Brain microvascular endothelial cell (primary cell): ENCODE measurements at regions not wholly inside any gene's neighbourhood (a gene's known extent, or its start where the extent isn't known, plus 50 kb on each side); places are given as distances from the start of the nearest gene placed in this dataset.

Source experiments
- DNase-seq: peaks from one replicate; pipeline ENCODE4 v3.0.0-alpha.2; 2020
- H3K27ac ChIP-seq: fragments of 250-450 bp; sonication (Bioruptor Pico); 2 replicates; pipeline ENCODE4 v1.5.1; 2020; ENCODE audit warnings: mild to moderate bottlenecking, moderate library complexity
- H3K27me3 ChIP-seq: fragments of 250-450 bp; sonication (Bioruptor Pico); replicated peaks from 2 replicates; pipeline ENCODE4 v1.5.1; 2020; ENCODE audit warnings: mild to moderate bottlenecking
- H3K36me3 ChIP-seq: fragments of 250-450 bp; sonication (Bioruptor Pico); replicated peaks from 2 replicates; pipeline ENCODE4 v1.5.1; 2020; ENCODE audit warnings: mild to moderate bottlenecking
- H3K4me3 ChIP-seq: 2 replicates; pipeline ENCODE4 v1.5.1; 2011; ENCODE audit warnings: low read depth, mild to moderate bottlenecking, control low read depth, low read length, moderate library complexity
- CTCF ChIP-seq: IDR thresholded peaks from 2 replicates; pipeline ENCODE4 v1.5.1; 2011; ENCODE audit warnings: low read depth, mild to moderate bottlenecking, moderate library complexity, low read length, control low read depth, inconsistent platforms; ENCODE audit errors: missing control alignments
- in situ Hi-C: cut with HindIII; loops from 2 replicates; pipeline ENCODE4 v1.10.0; 2017; ENCODE audit warnings: low sequenced_read_pairs, low pct_ligation_motif_present

GRCh38 chr3:72093992-72094334 is 309.0 kb upstream of the PROK2 start:
- no peak for DNase-seq
- H3K27ac ChIP-seq = no peak overlapping the region
- TF ChIP-seq CTCF = no peak
- in situ Hi-C loops = no loop called here
- no peaks in the 10 kb centered on the region for H3K36me3 ChIP-seq
- H3K27me3 ChIP-seq = peaks cover 9% of the 10 kb centered on the region
- H3K4me3 ChIP-seq = no peak overlapping the region

DNA sequence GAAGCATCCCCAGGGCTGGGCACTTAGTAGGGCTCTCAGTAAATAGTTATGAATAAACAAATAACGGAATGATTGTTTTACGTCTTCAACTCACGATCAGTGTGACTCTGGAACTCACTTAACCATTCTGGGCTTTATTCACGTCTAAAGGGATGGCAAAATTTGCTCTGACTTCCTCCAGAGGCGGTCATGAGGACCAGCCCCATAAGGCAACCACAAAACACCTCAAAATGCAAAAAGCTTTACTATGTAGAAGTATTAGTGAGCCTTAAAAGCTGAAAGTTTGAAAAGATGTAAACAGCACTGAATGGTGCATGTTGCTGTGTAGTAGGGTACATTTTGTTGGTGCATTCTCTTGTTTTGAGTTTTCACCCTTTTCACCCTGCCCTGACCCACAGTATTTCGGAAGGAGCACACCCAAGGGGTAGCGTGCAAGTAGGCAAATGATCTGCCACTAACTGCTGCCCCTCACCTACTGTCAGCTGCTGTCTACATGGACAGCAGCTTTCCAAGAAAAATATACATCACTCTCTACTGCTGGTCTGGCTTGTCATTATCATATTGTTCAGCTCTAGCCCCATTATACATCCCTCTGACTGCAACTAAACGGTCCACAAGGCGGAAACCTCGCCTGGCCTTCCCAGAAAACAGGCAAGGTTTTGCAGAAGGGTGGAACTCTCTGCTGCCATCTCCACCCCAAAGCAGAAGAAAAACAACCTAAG is 308.5 kb upstream of the PROK2 start:
- Histone ChIP-seq H3K27me3 (peaks cover 8% of the 10 kb centered on the region), H3K4me3 (no peak overlapping the region), H3K27ac (no peak overlapping the region), H3K36me3 (no peaks in the 10 kb centered on the region)
- TF ChIP-seq CTCF = no peak
- no peak for DNase-seq
- in situ Hi-C loops = no loop called here

GRCh38 chr3:72092778-72093177 is 307.8 kb upstream of the PROK2 start:
- no peak for DNase-seq
- no peaks in the 10 kb centered on the region for H3K36me3 ChIP-seq
- in situ Hi-C loops = no loop called here
- no peak overlapping the region for H3K27ac ChIP-seq
- peaks cover 8% of the 10 kb centered on the region for H3K27me3 ChIP-seq
- no peak overlapping the region for H3K4me3 ChIP-seq
- no peak for TF ChIP-seq CTCF

DNA sequence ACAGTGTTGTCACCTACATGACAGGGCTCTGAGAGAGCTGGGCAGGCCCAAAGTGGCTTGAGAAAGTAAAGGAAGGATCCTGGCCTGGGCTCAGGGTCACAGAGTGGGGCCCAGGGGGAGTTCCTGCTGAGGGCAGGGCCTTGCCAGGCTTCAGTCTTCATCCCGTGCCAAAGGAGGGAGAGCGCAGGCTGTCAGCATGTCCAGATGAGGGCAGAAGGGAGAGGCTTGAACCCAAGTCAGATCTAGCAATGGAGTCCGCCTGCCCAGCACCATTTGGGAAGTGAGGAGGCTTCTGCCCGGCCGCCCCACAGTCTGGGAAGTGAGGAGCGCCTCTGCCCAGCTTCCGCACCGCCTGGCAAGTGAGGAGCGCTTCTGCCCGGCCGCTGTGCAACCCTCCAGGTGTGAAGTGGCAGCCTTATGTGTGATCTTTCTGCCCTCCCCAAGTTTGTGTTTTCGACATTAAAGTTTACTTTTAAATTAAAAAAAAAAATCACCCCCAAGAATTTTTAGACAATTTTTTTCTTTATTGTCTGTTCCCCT is 303.6 kb upstream of the PROK2 start:
- no peak overlapping the region for H3K27ac ChIP-seq
- in situ Hi-C loops = no loop called here
- no peak for DNase-seq
- H3K4me3 ChIP-seq = no peak overlapping the region
- H3K27me3 ChIP-seq = peaks cover 4% of the 10 kb centered on the region
- TF ChIP-seq CTCF = no peak
- H3K36me3 ChIP-seq = no peaks in the 10 kb centered on the region

DNA sequence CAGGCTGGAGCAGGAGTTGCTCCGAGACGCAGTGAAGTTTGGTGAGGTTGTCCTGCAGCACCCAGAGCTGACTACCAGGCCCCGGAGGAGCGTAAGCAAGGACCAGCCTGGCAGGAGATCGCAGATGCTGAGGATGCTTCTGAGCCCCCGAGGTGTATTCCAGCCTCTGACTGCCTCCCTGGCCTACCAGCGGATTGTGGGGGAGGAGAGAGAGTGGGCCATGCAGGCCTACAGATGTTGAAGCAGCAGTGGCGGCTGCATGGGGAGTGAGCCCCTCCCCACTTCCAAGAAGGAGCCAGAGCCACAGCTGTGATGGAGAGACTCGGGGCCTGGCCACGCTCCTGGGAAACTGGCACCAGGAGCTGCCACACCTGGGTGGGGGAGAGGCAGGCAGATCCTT is 302.5 kb upstream of the PROK2 start:
- TF ChIP-seq CTCF = no peak
- H3K27me3 ChIP-seq = peaks cover 3% of the 10 kb centered on the region
- no peak overlapping the region for H3K4me3 ChIP-seq
- H3K36me3 ChIP-seq = no peaks in the 10 kb centered on the region
- in situ Hi-C loops = no loop called here
- no peak for DNase-seq
- H3K27ac ChIP-seq = no peak overlapping the region

DNA sequence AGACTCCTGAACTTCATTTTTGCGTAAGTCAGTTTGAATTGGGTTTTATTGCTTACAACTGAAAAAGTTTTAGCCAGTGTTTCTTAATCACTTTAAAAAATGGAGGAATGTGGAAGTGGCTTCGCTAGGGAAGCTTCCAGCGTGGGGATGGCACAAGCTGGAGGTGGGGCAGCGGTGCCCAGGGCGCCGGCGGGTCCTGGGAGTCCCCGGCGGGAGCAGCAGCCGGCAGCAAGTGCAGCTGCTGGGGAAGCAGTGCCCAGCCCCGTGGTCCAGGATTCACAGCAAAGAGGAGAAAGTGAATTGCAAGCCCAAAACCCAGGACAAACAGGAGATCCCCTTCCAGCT is 301.8 kb upstream of the PROK2 start:
- TF ChIP-seq CTCF = no peak
- H3K27ac ChIP-seq = no peak overlapping the region
- no peaks in the 10 kb centered on the region for H3K36me3 ChIP-seq
- H3K27me3 ChIP-seq = peaks cover 3% of the 10 kb centered on the region
- in situ Hi-C loops = no loop called here
- no peak for DNase-seq
- H3K4me3 ChIP-seq = no peak overlapping the region
